Fibroblast of lung (primary cell): ENCODE measurements at regions not wholly inside any gene's neighbourhood (a gene's known extent, or its start where the extent isn't known, plus 50 kb on each side); places are given as distances from the start of the nearest gene placed in this dataset.

Experiments used
- CTCF ChIP-seq, 2 donors: IDR thresholded peaks in 1 of 2; conservative IDR thresholded peaks in 1 of 2; 1 replicate in 1 of 2; 2 replicates in 1 of 2; pipeline ENCODE4 v1.5.1; 2011 to 2012; ENCODE audit warnings: low read length in 2 of 2, control low read depth in 1 of 2, inconsistent platforms in 1 of 2, low read depth in 1 of 2, mild to moderate bottlenecking in 1 of 2
- EZH2 ChIP-seq: IDR thresholded peaks from 2 replicates; pipeline ENCODE4 v1.5.1; 2012; ENCODE audit warnings: low read length, control low read depth, mild to moderate bottlenecking; ENCODE audit errors: missing control alignments

DNA sequence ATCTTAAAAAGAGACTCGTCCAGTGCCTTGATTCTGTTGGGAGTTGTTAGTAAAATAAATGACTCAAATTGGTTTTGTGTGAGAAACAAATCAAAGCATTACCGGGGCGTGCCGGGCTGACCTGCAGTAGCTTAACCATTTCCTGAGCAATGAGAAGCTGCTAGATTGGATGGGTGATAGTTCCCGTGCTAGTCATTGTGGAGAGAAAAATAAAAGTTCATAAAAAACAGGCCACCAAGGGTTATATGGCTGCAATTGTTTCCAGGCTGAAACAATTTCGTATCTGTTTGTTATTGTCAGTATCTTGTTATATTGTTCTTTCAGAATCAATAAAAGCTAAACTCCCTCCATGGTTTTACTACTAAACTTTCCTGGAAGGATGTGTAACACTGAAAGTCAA lies 314.4 kb downstream of the MTX2 start:
- TF ChIP-seq CTCF (conservative IDR thresholded peaks at IDR 0.05 in 1 of 2, IDR thresholded peaks at IDR 0.05 in 1 of 2; ENCODE audit: low read depth in 1 of 2, low read length in 2 of 2), result no peak
- no peak for TF ChIP-seq EZH2
